Colonic mucosa (tissue), 4 donors: ENCODE measurements at regions not wholly inside any gene's neighbourhood (a gene's known extent, or its start where the extent isn't known, plus 50 kb on each side); places are given as distances from the start of the nearest gene placed in this dataset.

Source experiments
- DNase-seq: peaks from one replicate; pipeline ENCODE4 v3.0.0-alpha.2; 2020
- H3K27ac ChIP-seq: fragments of 200-600 bp; one replicate; pipeline ENCODE4 v1.8.0; 2021
- H3K27me3 ChIP-seq: fragments of 200-600 bp; one replicate; pipeline ENCODE4 v1.8.0; 2021
- H3K36me3 ChIP-seq: fragments of 200-600 bp; one replicate; pipeline ENCODE4 v1.8.0; 2021
- H3K4me1 ChIP-seq: fragments of 200-600 bp; one replicate; pipeline ENCODE4 v1.8.0; 2021; ENCODE audit warnings: mild to moderate bottlenecking
- H3K4me3 ChIP-seq: fragments of 200-600 bp; one replicate; pipeline ENCODE4 v1.8.0; 2021
- H3K9ac ChIP-seq, 2 donors: one replicate each; pipeline ENCODE4 v1.7.0; 2013; ENCODE audit warnings: control low read depth in 2 of 2, low read depth in 2 of 2, low read length in 2 of 2
- H3K9me3 ChIP-seq: fragments of 200-600 bp; one replicate; pipeline ENCODE4 v1.8.0; 2021
- CTCF ChIP-seq: fragments of 200-600 bp; IDR thresholded peaks from one replicate; pipeline ENCODE4 v1.8.0; 2022; ENCODE audit warnings: antibody characterized with exemption, mild to moderate bottlenecking
- intact Hi-C: fragments of 100-400 bp; cut with DNase I; formaldehyde crosslinking; loops from one replicate; pipeline ENCODE4 v1.14.1; 2022
- donor health status: healthy.
- donor health status: DM: no; HTN: no; CAD: no.
- donor health status: DM: no; HTN: no; CAD: no.

GRCh38 chr9:71521132-71521531 is 247.2 kb downstream of the CEMIP2 start:
- no peak overlapping the region for H3K9ac ChIP-seq
- intact Hi-C loops: no loop called here
- H3K27me3 ChIP-seq: no peaks in the 10 kb centered on the region
- DNase-seq: no peak
- H3K4me1 ChIP-seq: no peaks in the 10 kb centered on the region
- no peak overlapping the region for H3K27ac ChIP-seq
- H3K4me3 ChIP-seq: no peak overlapping the region
- no peaks in the 10 kb centered on the region for H3K36me3 ChIP-seq
- TF ChIP-seq CTCF: no peak
- no peaks in the 10 kb centered on the region for H3K9me3 ChIP-seq

GRCh38 chr9:71519098-71519696 is 249.1 kb downstream of the CEMIP2 start:
- Histone ChIP-seq H3K4me1 (no peaks in the 10 kb centered on the region), H3K27ac (no peak overlapping the region), H3K9me3 (no peaks in the 10 kb centered on the region), H3K9ac (no peak overlapping the region), H3K27me3 (no peaks in the 10 kb centered on the region), H3K36me3 (no peaks in the 10 kb centered on the region), H3K4me3 (no peak overlapping the region)
- DNase-seq: no peak
- TF ChIP-seq CTCF: no peak
- intact Hi-C loops: no loop called here

- Histone ChIP-seq H3K36me3 (no peaks in the 10 kb centered on the region), H3K4me3 (no peak overlapping the region), H3K27ac (no peak overlapping the region), H3K9ac (no peak overlapping the region), H3K4me1 (no peaks in the 10 kb centered on the region), H3K9me3 (no peaks in the 10 kb centered on the region), H3K27me3 (no peaks in the 10 kb centered on the region)
- intact Hi-C loops: no loop called here
- no peak for TF ChIP-seq CTCF
- no peak for DNase-seq
Measured at GRCh38 chr9:71518045-71518827, 250.1 kb downstream of the CEMIP2 start.

DNA sequence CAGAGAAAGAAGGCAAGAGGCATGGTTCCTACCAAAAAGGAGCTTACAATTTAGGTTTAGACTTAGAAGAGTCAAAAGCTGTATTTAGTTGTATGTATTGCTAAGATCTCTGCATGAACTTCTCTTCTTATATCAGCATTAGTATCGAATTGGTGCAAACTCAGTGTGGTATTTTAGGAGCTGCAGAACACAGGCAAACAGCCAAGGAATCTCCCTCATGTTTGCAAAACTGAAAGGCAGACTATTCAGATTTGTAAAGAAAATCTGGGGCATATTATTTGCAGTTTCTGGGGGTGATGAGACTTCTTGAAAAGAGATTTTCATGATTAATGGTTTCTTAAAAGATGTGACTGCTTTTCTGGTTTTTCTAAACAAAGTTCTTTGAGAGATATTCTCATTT is 252.7 kb downstream of the CEMIP2 start:
- Histone ChIP-seq H3K9me3 (no peaks in the 10 kb centered on the region), H3K4me3 (no peak overlapping the region), H3K9ac (no peak overlapping the region), H3K27me3 (no peaks in the 10 kb centered on the region), H3K36me3 (no peaks in the 10 kb centered on the region), H3K4me1 (no peaks in the 10 kb centered on the region), H3K27ac (no peak overlapping the region)
- DNase-seq: no peak
- intact Hi-C loops: no loop called here
- TF ChIP-seq CTCF: no peak

- H3K9me3 ChIP-seq: no peaks in the 10 kb centered on the region
- TF ChIP-seq CTCF: no peak
- H3K36me3 ChIP-seq: no peaks in the 10 kb centered on the region
- H3K27me3 ChIP-seq: no peaks in the 10 kb centered on the region
- H3K4me3 ChIP-seq: no peak overlapping the region
- DNase-seq: no peak
- intact Hi-C loops: no loop called here
- H3K9ac ChIP-seq: no peak overlapping the region
- H3K27ac ChIP-seq: no peak overlapping the region
- no peaks in the 10 kb centered on the region for H3K4me1 ChIP-seq
Measured at GRCh38 chr9:71515107-71515506, 253.2 kb downstream of the CEMIP2 start.
